LNCaP clone FGC (cell line): ENCODE measurements at regions not wholly inside any gene's neighbourhood (a gene's known extent, or its start where the extent isn't known, plus 50 kb on each side); places are given as distances from the start of the nearest gene placed in this dataset.
"Not testable (repeated sequence)": the region's sequence is repeated elsewhere in the genome, so short reads cannot be mapped to it uniquely, and the experiment has no call there.

ENCODE experiments used
- DNase-seq: peaks from one replicate; pipeline ENCODE4 v3.0.0-alpha.2; 2011; ENCODE audit warnings: low read depth
- H3K4me3 ChIP-seq: 2 replicates; pipeline ENCODE4 v1.5.1; 2011; ENCODE audit warnings: mild to moderate bottlenecking, low read depth, low read length, control low read depth
- CTCF ChIP-seq: IDR thresholded peaks from 2 replicates; pipeline ENCODE4 v1.5.1; 2012; ENCODE audit warnings: mild to moderate bottlenecking; ENCODE audit not compliant: control insufficient read depth, insufficient read depth; ENCODE audit errors: extremely low read depth

GRCh38 chr1:242605521-242605920 is 81.0 kb upstream of the PLD5 start:
- DNase-seq, result no peak
- H3K4me3 ChIP-seq, result no peak overlapping the region
- no peak for TF ChIP-seq CTCF

DNA sequence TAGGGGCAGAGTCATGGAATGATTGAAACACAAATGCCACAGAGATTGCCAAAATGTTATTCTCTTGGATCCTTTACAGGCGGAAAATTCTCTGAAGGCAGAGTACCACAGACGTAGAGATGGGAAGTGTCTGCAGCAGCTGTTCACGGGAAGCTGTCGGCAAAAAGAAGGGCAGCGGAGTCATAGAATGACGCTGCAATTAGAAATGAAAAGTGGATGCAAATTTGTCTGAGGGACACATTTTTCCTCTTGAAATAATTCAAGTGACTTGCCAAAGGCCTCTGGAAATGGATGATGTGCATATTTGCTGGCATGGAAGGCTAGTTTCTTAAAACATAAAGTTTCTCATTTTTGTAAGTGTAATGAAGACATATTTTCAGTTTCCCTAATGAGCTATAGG is 77.5 kb upstream of the PLD5 start:
- TF ChIP-seq CTCF, result no peak
- DNase-seq, result no peak
- no peak overlapping the region for H3K4me3 ChIP-seq

DNA sequence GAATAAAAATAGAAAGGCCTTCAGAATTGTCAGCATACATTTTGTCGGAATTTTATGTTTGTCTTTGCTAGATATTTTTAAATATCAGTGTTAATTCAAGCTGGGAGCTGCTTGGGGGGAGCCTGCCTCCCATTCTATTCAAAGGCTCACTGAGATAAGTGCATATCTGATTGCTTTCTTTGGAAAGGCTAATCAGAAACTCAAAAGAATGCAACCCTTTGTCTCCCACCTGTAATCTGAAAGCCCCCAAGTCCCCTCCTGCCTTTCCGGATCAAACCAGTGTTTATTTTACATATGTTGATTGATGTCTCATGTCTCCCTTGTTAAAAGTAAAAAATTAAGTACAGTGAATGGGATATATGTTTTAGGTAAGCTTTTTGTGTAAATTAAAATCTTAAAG is 69.3 kb upstream of the PLD5 start:
- not testable (repeated sequence) for H3K4me3 ChIP-seq, DNase-seq

DNA sequence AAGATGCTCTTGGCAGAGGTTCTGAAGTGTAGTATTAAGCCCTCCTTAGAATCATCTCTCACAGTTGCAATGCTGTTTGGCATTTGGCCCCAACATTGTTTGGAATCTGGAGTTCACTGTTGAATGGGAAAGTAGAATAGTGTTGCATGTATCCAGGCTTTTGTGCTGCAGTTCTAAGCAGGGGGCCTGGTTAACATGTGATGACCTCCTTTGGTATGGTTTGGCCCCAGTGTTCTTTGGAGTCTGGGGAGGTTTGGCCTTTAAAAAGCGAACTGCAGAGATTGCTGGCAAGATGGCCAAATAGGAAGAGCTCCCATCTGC is 61.8 kb upstream of the PLD5 start:
- no peak for TF ChIP-seq CTCF
- no peak overlapping the region for H3K4me3 ChIP-seq
- no peak for DNase-seq

- no peak for DNase-seq
- H3K4me3 ChIP-seq, result no peak overlapping the region
- no peak for TF ChIP-seq CTCF
Observed at GRCh38 chr1:242585616-242586359, 61.3 kb upstream of the PLD5 start.

DNA sequence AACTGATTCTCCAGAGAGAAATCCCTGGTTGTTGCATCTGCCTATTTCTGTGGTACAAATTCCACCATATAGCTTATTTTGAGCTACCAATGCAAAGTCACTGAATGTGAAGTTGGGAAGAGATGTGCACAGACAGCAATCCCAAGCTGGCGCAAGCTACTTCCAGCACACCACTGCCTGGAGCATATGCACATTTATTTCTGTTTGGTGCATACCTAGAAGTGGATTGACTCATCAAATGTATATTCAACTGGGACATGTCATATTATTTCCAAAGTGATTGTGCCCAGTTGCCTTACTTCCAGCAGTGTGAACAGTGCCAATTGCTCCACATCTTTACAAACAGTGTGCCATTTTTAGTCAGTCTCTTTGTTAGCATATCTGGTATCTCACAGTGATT is 58.2 kb upstream of the PLD5 start:
- H3K4me3 ChIP-seq, result no peak overlapping the region
- no peak for TF ChIP-seq CTCF
- DNase-seq, result no peak

DNA sequence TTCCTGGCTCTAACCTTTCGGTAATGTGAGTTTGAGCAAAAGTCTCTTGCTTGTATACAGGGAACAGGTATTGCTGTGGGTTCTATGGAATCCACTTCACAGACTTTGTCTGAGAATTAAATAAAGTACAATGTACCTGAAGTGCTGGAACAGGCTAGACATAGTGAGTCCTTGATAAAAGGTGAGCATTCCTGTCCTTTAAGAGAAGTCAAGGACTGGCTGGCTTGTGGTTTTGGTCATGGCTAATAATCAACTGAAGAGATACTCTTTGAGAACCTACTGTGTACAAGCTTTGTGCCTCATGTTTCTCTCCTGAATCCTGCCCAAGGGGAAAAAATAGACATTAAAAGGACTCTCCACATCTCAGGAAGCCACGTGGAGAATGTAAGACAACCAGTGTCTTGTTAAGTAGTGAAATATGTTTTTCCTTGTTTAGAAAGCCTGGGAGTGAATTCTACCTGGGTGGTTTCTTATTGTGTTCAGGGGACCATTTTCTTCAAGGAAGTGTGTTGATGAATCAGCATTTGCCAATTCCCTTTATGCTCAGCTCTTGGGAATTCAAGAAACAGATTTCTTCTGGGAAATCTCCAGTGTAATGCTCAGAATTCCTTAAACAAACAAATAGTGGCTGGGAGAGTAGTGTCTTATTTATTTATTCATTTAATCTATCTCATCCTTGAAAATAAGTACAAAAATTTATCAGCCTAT is 55.2 kb upstream of the PLD5 start:
- TF ChIP-seq CTCF, result no peak
- no peak overlapping the region for H3K4me3 ChIP-seq
- DNase-seq, result no peak
